H9 (cell line): ENCODE measurements at regions not wholly inside any gene's neighbourhood (a gene's known extent, or its start where the extent isn't known, plus 50 kb on each side); places are given as distances from the start of the nearest gene placed in this dataset.

Experiments used
- DNase-seq: peaks from one replicate; pipeline ENCODE4 v3.0.0-alpha.2; 2017
- H2AFZ ChIP-seq: one replicate; pipeline ENCODE4 v1.6.1; 2013; ENCODE audit warnings: mild to moderate bottlenecking, low read length, control low read depth, moderate library complexity
- H2AK5ac ChIP-seq: 2 replicates; pipeline ENCODE4 v1.6.1; 2013; ENCODE audit warnings: low read length, control low read depth, mixed read lengths; ENCODE audit not compliant: insufficient read length
- H2BK120ac ChIP-seq: one replicate; pipeline ENCODE4 v1.6.1; 2013; ENCODE audit warnings: low read depth, mild to moderate bottlenecking, low read length, control low read depth, inconsistent platforms; ENCODE audit not compliant: poor library complexity, severe bottlenecking
- H2BK12ac ChIP-seq: 2 replicates; pipeline ENCODE4 v1.6.1; 2013; ENCODE audit warnings: low read length, control low read depth, mixed read lengths, low read depth; ENCODE audit not compliant: insufficient read length
- H2BK15ac ChIP-seq: 2 replicates; pipeline ENCODE4 v1.6.1; 2013; ENCODE audit warnings: low read depth, low read length, control low read depth
- H2BK20ac ChIP-seq: one replicate; pipeline ENCODE4 v1.6.1; 2013; ENCODE audit warnings: low read depth, mild to moderate bottlenecking, low read length, control low read depth, inconsistent platforms; ENCODE audit not compliant: poor library complexity, severe bottlenecking
- H2BK5ac ChIP-seq: 2 replicates; pipeline ENCODE4 v1.6.1; 2013; ENCODE audit warnings: low read length, control low read depth, mixed read lengths; ENCODE audit not compliant: insufficient read length
- H3K14ac ChIP-seq: 2 replicates; pipeline ENCODE4 v1.6.1; 2013; ENCODE audit warnings: low read length, control low read depth; ENCODE audit not compliant: insufficient read depth
- H3K18ac ChIP-seq: 2 replicates; pipeline ENCODE4 v1.6.1; 2013; ENCODE audit warnings: low read depth, mild to moderate bottlenecking, mixed read lengths, low read length, control low read depth; ENCODE audit not compliant: insufficient read length
- H3K23ac ChIP-seq: 2 replicates; pipeline ENCODE4 v1.6.1; 2013; ENCODE audit warnings: low read length, control low read depth, mixed read lengths, low read depth; ENCODE audit not compliant: insufficient read length
- H3K23me2 ChIP-seq: 2 replicates; pipeline ENCODE4 v1.6.1; 2013; ENCODE audit warnings: low read depth, mild to moderate bottlenecking, mixed read lengths, low read length, control low read depth; ENCODE audit not compliant: insufficient read length, poor library complexity, severe bottlenecking
- H3K27ac ChIP-seq: 2 replicates; pipeline ENCODE4 v1.5.1; 2013; ENCODE audit warnings: low read length, control low read depth, mixed read lengths, low read depth; ENCODE audit not compliant: insufficient read length
- H3K27me3 ChIP-seq: 2 replicates; pipeline ENCODE4 v1.6.1; 2013; ENCODE audit warnings: low read length, control low read depth, inconsistent platforms; ENCODE audit not compliant: insufficient read depth
- H3K4ac ChIP-seq: 2 replicates; pipeline ENCODE4 v1.6.1; 2013; ENCODE audit warnings: low read depth, mild to moderate bottlenecking, control low read depth, inconsistent platforms, low read length, moderate library complexity
- H3K4me1 ChIP-seq: 2 replicates; pipeline ENCODE4 v1.6.1; 2013; ENCODE audit warnings: low read length, control low read depth, inconsistent platforms; ENCODE audit not compliant: insufficient read depth
- H3K4me2 ChIP-seq: 2 replicates; pipeline ENCODE4 v1.6.1; 2013; ENCODE audit warnings: low read length, control low read depth, mixed read lengths; ENCODE audit not compliant: insufficient read length, insufficient read depth
- H3K56ac ChIP-seq: 2 replicates; pipeline ENCODE4 v1.6.1; 2013; ENCODE audit warnings: low read depth, mild to moderate bottlenecking, mixed read lengths, low read length, control low read depth; ENCODE audit not compliant: insufficient read length
- H3K79me1 ChIP-seq: 2 replicates; pipeline ENCODE4 v1.6.1; 2013; ENCODE audit warnings: low read depth, mild to moderate bottlenecking, moderate library complexity, low read length, control low read depth, inconsistent platforms; ENCODE audit not compliant: insufficient read depth, poor library complexity, severe bottlenecking
- H3K79me2 ChIP-seq: 2 replicates; pipeline ENCODE4 v1.6.1; 2013; ENCODE audit warnings: low read length, control low read depth, inconsistent platforms; ENCODE audit not compliant: insufficient read depth
- H3K9ac ChIP-seq: 2 replicates; pipeline ENCODE4 v1.6.1; 2013; ENCODE audit warnings: low read length, control low read depth, mixed read lengths; ENCODE audit not compliant: insufficient read length; ENCODE audit errors: extremely low read depth
- H3K9me3 ChIP-seq: one replicate; pipeline ENCODE4 v1.6.1; 2013; ENCODE audit warnings: low read depth, low read length, inconsistent platforms; ENCODE audit not compliant: control insufficient read depth
- H3T11ph ChIP-seq: one replicate; pipeline ENCODE4 v1.6.1; 2013; ENCODE audit warnings: mild to moderate bottlenecking, low read length, control low read depth, inconsistent platforms
- H4K20me1 ChIP-seq: one replicate; pipeline ENCODE4 v1.6.1; 2013; ENCODE audit not compliant: control insufficient read depth, insufficient read length, insufficient read depth
- H4K5ac ChIP-seq: 2 replicates; pipeline ENCODE4 v1.6.1; 2013; ENCODE audit warnings: low read depth, mild to moderate bottlenecking, mixed read lengths, low read length, control low read depth; ENCODE audit not compliant: insufficient read length
- H4K8ac ChIP-seq: replicated peaks from 2 replicates; pipeline ENCODE4 v1.6.1; 2013; ENCODE audit warnings: low read length, control low read depth, mixed read lengths, low read depth; ENCODE audit not compliant: insufficient read length
- H4K91ac ChIP-seq: 2 replicates; pipeline ENCODE4 v1.6.1; 2013; ENCODE audit warnings: low read depth, mild to moderate bottlenecking, moderate library complexity, mixed read lengths, low read length, control low read depth; ENCODE audit not compliant: insufficient read length
- H3K27ac Mint-ChIP-seq, 3 experiments: 2 replicates in 2 of 3; 3 replicates in 1 of 3; pipeline ENCODE4 v1.8.0; 2020 to 2021; ENCODE audit warnings: mixed read lengths in 3 of 3, mild to moderate bottlenecking in 1 of 3, moderate library complexity in 1 of 3
- H3K27me3 Mint-ChIP-seq: 2 replicates; pipeline ENCODE4 v1.8.0; 2021; ENCODE audit warnings: low read depth, mild to moderate bottlenecking, moderate library complexity, mixed read lengths
- H3K36me3 Mint-ChIP-seq, 3 experiments: 2 replicates in 2 of 3; 3 replicates in 1 of 3; pipeline ENCODE4 v1.8.0; 2020 to 2021; ENCODE audit warnings: low read depth in 3 of 3, mixed read lengths in 3 of 3; ENCODE audit not compliant: insufficient read depth in 1 of 3
- H3K4me1 Mint-ChIP-seq, 2 experiments: 2 replicates each; pipeline ENCODE4 v1.8.0; 2020; ENCODE audit warnings: mixed read lengths in 2 of 2
- H3K4me3 Mint-ChIP-seq, 2 experiments: 2 replicates in 1 of 2; 3 replicates in 1 of 2; pipeline ENCODE4 v1.8.0; 2020 to 2021; ENCODE audit warnings: mild to moderate bottlenecking in 2 of 2, mixed read lengths in 2 of 2, moderate library complexity in 1 of 2
- H3K9me3 Mint-ChIP-seq, 2 experiments: 2 replicates in 1 of 2; 3 replicates in 1 of 2; pipeline ENCODE4 v1.8.0; 2020; ENCODE audit warnings: mild to moderate bottlenecking in 2 of 2, mixed read lengths in 2 of 2, moderate library complexity in 1 of 2
- WGBS: extraction: QIAGEN DNeasy Blood & Tissue Kit; methylation state at CpG from one replicate; pipeline ENCODE4 v1.1.7; 2013; ENCODE audit warnings: missing lambda C conversion rate, low lambda C conversion rate, mixed read lengths; ENCODE audit not compliant: insufficient read length; ENCODE audit errors: extremely low coverage; 5-methylcytosine and 5-hydroxymethylcytosine counted together
- TF ChIP-seq, protein P1 (sequence below): fragments of 200-600 bp; sonication (generic); conservative IDR thresholded peaks from 3 replicates; pipeline ENCODE4 v1.8.0; 2021; ENCODE audit warnings: antibody characterized with exemption, mild to moderate bottlenecking

DNA sequence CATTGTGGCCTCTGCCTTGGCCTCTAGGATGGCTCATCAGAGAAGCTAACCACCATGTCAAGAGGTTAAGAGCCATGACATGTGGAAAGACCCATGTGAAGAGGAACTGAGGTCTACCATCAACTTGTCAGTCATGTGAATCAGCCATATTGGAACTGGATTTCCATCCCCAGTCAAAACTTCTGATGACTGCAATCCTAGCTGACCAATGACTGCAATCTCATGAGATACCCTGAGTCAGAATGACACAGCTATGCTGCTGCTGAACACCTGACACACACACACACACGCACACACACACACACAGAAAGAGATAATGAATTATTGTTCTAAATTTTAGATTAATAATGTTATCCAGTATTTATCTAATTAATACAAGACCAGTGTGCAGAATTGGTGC lies 337.5 kb upstream of the LMCD1 start:
- Histone ChIP-seq H2BK20ac (no peak overlapping the region), H3K56ac (no peak overlapping the region)
- no peak for DNase-seq

More for the DNA sequence above, 337.5 kb upstream of the LMCD1 start:
- Mint-ChIP-seq H3K27ac (no peak overlapping the region), H3K9me3 (no peaks in the 10 kb centered on the region), H3K36me3 (no peaks in the 10 kb centered on the region), H3K4me3 (no peak overlapping the region), H3K4me1 (0 out of 4 replicates have a peak, but pooled peaks cover 0 to 2% of the 10 kb centered on the region in 2 experiments), H3K27me3 (no peaks in the 10 kb centered on the region; the same call in 1 of the 2 replicates)
- no peak overlapping the region for H2BK12ac ChIP-seq
- no peaks in the 10 kb centered on the region for H3K79me1 ChIP-seq
- no peaks in the 10 kb centered on the region for H3K27me3 ChIP-seq
- H4K8ac ChIP-seq: no peak overlapping the region
- H3K9me3 ChIP-seq: no peaks in the 10 kb centered on the region
- H3K79me2 ChIP-seq: no peaks in the 10 kb centered on the region
- H3T11ph ChIP-seq: no peak overlapping the region
- H3K9ac ChIP-seq: no peak overlapping the region
- H2BK5ac ChIP-seq: no peak overlapping the region
- H2AK5ac ChIP-seq: no peak overlapping the region
- no CpG with 5 or more reads among the region's 1 CpG for WGBS
- no peak overlapping the region for H2BK120ac ChIP-seq
- no peak overlapping the region for H3K23ac ChIP-seq
- no peak overlapping the region for H3K14ac ChIP-seq
- H4K91ac ChIP-seq: no peak overlapping the region
- H3K4me1 ChIP-seq: no peaks in the 10 kb centered on the region
- H3K27ac ChIP-seq: no peak overlapping the region
- no peak overlapping the region for H4K5ac ChIP-seq
- no peak overlapping the region for H3K18ac ChIP-seq
- H3K4me2 ChIP-seq: no peak overlapping the region
- H2BK15ac ChIP-seq: no peak overlapping the region
- TF ChIP-seq, protein P1, sequence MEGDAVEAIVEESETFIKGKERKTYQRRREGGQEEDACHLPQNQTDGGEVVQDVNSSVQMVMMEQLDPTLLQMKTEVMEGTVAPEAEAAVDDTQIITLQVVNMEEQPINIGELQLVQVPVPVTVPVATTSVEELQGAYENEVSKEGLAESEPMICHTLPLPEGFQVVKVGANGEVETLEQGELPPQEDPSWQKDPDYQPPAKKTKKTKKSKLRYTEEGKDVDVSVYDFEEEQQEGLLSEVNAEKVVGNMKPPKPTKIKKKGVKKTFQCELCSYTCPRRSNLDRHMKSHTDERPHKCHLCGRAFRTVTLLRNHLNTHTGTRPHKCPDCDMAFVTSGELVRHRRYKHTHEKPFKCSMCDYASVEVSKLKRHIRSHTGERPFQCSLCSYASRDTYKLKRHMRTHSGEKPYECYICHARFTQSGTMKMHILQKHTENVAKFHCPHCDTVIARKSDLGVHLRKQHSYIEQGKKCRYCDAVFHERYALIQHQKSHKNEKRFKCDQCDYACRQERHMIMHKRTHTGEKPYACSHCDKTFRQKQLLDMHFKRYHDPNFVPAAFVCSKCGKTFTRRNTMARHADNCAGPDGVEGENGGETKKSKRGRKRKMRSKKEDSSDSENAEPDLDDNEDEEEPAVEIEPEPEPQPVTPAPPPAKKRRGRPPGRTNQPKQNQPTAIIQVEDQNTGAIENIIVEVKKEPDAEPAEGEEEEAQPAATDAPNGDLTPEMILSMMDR: no peak
- H4K20me1 ChIP-seq: no peaks in the 10 kb centered on the region
- H2AFZ ChIP-seq: no peak overlapping the region
- no peak overlapping the region for H3K4ac ChIP-seq
- no peaks in the 10 kb centered on the region for H3K23me2 ChIP-seq
